NCI-H446 (cell line): ENCODE measurements at regions not wholly inside any gene's neighbourhood (a gene's known extent, or its start where the extent isn't known, plus 50 kb on each side); places are given as distances from the start of the nearest gene placed in this dataset.
"Not testable (repeated sequence)": the region's sequence is repeated elsewhere in the genome, so short reads cannot be mapped to it uniquely, and the experiment has no call there.

ENCODE experiments used
- DNase-seq, 2 experiments: peaks; one replicate each; lab custom pipeline; 2025; lab: John Stamatoyannopoulos, UW

DNA sequence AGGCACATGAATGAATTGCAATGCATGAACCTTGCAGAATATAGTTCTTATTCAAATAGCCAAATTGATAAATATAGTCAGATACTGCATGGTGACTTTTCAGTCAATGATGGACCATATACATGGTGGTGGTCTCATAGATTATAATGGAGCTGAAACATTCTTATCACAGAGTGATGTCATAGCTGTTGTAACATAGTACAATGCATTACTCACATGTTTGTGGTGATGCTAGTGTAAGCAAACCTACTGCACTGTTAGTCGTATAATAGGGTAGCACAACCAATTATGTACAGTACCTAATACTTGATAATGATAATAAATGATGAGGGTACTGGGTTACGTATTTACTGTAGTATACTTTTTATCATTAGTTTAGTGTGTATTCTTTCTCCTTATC, 280.3 kb downstream of the BCAT1 start:
- no peak for DNase-seq

DNA sequence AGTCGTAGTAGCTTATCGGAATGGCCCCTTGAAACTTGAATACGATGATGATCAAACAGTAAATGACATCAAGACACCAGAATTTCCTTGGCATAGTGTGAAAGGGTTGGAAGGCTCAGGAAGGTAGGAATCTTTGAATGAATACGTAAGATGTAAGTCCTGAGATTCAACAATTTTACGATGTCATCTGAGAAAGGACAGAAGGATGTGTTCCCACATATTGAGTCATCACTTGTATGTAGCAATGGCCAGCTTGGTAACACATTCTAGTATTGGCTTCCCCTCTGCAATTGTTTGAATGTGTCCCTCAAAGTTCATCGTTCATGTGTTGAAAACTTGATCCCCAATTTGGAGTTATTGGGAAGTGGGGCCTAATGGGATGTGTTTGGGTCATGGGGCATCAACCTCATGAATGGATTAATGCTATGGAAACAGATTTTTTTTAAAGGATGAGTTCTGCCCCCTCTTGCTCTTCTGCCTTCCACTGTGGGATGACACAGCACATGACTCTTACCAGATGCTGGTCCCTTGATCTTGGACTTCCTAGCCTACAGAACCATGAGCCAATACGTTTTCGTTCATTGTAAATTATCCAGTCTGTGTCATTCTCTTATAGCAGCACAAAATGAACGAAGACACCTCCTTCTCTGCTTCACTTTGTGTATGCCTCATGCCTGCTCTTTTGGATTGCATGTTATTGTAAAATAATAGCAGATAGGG, 284.6 kb downstream of the BCAT1 start:
- DNase-seq, result no peak

DNA sequence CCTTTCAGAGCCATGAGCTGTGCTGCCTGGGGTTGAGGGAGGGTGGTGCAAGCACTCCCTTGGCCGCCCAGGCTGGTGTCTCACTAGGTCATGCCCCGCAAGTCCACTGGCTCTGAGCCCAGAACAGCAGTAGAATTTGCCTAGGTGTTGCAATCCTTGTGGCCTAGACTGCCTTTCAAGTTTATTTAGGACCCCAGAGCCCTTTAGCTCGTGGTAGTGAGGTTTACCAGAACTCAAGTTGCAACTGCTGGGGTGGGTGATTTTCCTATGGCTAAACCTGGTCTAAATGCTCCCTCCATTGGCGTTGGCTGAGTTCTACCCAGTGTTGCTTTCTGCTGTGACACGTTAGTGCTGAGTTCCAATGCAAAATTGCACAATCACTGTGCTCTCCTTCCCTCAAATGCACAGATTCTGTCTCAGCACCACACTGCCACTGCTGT, 287.2 kb downstream of the BCAT1 start:
- no peak for DNase-seq

DNA sequence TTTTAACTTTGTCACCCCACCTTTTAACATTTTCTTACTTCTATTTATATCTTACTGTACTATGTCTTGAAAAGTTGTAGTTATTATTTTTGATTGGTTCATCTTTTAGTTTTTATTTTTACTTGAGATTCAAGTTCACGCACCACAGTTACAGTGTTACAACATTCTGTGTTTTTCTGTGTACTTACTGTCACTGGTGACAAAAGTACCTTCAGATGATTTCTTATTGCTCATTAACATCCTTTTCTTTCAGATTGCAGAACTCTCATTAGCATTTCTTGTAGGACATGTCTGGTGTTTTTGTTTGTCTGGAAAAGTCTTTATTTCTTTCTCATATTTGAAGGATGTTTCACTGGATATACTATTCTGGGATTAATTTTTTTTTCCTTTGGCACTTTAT, 289.9 kb downstream of the BCAT1 start:
- no peak for DNase-seq

DNA sequence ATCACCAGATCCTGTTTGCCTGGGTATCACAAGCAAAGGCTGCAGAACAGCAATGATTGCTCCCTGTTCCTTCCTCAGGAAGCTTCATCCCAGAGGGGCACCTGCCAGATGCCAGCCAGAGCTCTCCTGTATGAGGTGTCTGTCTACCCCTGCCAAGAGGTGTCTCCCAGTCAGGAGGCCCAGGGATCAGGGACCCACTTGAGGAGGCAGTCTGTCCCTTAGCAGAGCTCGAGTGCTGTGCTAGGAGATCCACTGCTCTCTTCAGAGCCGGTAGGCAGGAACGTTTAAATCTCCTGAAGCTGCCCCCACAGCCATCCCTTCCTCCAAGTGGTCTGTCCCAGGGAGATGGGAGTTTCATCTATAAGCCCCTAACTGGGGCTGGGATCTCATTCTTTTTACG, 294.6 kb downstream of the BCAT1 start:
- not testable (repeated sequence) for DNase-seq

DNA sequence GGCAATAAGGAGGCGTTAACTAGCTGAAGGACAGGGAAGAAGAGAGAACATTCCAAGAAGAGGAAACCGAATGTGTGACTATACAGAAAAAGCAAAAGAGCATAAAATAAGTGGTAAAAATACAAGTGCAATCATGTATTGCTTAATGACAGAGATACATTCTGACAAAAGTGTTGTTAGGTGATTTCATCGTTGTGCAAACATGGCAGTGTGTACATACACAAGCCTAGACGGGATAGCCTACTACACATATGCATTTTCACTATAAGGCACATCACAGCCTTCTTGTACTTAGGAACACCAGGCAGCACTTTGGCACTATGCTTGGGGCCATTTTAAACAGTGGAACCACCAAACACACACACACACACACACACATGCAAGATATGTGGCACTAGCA, 299.3 kb downstream of the BCAT1 start:
- DNase-seq, result no peak

DNA sequence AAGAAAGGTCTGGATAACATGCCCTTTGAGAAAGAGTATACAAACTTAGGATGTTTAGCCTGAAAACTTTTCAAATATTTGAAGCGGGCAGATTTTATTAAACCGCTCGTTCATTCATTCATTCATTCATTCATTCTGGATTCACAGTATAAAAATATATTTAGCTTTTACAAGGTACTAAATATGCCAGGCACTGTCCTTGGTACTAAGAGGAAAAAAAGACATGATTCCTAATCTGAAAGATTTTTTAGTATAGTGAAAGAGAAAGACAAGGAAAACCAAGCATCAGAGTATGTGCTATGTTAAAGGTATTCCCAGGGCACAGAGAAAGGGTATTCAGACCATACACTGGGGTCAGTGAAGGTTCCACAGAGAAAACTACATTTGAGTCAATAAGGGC, 299.7 kb downstream of the BCAT1 start:
- DNase-seq, result no peak

DNA sequence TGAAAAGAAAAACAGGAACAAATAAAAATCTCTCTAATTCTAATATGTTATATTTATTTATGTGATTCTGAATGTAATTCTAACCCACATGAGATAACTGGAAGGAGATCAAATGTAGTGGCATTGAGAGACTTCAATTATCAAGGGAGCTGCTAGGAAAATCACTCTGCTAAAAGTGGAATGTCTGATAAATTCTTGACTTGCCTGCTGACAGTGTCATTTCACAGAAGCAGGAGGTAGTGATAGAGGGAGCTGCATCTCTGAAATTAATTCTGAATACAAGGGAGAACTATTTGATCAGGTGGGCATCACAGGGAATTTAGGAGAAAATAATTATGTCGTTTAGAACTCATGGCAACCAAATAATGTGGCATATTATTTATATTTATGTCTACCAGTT, 303.6 kb downstream of the BCAT1 start:
- no peak for DNase-seq

DNA sequence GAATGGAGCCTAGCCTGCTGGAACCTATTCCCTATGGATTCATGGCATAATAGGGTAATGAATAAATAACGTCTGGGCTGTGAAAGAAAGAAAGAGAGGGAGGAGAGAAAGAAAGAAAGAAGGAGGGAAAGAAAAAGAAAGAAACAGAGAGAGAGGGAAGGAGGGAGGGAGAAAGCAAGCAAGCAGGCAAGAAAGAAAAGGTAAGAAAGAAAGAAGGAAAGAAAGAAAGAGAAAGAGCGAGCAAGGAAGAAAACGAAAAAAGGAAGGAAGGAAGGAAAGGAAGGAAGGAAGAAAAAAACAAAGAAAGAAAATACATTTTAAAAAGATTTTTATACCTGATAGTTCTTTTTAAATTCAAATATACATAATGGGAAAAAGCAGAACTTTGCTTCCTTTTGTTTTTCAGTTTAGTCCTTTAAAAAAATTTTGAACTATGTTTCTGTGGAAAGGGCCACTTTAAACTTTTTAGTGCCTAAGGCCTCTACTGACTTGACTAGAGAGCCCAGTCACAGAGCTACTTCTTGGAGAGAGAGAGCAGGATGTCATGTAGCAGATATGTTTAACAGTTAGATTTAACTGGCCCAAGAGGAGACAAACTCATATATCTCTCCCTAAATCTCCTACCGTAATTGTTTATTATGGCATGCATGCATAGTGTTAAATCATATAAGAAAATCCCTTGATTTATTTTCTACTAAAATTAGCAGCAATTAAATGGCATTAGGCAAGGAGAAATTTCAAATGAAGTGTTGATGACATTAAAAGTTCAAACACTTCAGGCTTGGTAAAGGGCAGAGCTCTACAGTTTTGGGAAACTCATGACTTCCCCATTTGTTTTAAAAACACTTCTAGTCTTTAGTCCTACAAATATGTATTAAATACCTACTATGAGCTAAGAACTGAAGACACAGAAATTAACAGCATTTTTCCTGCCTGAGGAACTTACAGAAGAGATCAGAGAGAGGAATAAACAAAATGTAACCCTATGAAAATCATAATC, 305.5 kb downstream of the BCAT1 start:
- no peak for DNase-seq

DNA sequence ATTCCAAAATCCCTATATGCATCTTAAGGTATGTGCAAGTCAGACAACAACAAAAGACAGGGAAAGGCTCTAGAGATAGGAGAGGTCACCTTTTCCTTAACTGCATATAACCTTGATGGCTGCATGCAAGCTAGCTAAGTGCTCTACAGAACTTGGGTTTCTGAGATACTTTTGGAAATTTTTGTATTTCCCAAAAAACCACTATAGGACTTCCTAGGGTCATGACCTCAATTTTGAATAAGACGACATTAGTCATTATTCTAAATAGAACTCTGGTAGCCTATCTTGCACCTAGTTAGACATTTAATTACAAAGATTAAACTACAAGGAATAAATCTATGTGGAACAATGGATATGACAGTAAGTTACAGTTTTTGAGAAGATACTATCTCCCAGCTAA, 309.3 kb downstream of the BCAT1 start:
- no peak for DNase-seq

DNA sequence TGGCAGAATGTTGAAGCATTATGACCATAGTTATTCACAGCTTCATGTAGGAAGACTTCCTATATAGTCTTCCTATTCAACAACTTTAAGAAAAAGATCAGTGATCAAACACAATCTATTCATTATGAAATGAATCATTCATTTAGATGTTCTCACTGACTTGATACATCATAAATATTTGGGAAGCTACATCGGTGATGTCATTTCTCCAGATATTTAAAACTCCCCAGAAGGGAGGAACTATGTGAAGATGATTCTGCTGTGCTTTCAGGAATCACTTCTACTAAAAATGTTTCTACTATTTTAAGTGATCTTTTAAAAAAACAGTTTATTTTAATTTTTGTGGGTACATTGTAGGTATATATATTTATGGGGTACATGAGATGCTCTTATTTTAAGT, 316.4 kb downstream of the BCAT1 start:
- DNase-seq, result no peak

DNA sequence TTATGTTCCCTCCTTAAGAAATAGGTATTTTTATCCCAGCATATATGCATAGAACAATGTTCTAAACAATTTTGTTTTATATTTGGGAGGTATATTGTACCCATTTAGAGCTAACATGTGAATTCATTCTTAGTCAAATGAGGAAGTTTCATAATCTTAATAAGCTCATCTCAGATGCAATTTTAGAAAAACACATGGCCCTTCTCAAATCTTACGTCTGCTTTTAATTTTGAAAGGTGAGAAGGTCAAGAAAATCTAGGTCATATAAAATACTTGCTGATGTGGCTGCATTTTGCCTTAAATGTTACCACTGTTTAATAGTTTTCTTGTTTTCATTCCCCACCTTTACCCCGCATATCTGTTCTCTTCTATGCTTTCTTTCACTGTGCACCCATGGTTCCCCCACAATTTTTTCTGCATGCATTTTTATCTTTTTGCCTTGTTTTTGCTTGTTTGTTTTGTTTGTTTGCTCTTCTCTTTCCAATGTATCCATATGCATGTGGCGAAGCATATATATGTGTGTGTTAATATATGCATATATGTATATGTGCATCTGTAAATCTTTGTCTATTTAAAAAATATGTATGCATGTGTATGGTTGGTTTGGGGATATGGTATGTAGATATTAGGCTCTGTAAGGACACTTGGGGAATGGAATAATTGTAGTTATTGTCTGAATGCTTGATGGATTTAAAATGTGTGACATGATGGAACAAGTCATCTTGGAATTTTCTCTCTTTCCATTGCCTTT, 317.1 kb downstream of the BCAT1 start:
- DNase-seq, result no peak

DNA sequence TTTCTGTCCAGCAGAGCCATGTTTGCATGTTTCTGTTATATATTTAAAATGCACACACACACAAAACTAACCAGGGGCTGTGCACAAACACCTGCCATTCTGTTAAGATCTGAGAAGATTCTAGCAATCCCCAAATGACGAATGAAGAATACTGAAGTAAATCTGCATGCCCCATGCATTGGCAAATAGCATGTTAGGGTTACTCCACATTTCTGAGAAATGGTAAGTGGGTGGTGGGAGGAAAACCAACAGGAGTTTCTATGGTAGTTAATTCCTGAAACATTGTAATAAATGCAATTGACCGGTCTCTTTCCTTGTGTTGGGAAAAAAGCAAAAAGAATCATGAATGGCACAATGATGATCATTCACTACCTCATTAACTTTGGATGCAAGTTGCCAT, 318.0 kb downstream of the BCAT1 start:
- DNase-seq, result no peak

DNA sequence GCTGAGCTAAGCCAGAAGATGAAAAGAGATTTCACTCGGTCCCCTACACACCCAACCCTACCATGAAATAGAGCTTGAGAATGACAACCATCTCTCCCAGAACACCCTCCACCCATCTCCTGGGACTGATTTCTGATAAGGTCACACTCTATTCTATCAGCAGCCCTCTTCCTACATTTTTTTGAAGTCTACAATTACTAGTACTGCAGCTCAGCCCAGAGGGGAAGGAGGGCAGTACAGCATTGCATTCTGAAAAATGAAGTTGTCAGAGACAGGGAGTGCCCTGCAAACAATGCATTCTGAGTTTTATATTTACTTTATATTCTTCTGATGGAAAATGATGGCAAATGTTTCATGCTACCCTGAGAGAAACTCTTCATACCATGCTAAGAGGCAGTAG, 318.5 kb downstream of the BCAT1 start:
- no peak for DNase-seq

DNA sequence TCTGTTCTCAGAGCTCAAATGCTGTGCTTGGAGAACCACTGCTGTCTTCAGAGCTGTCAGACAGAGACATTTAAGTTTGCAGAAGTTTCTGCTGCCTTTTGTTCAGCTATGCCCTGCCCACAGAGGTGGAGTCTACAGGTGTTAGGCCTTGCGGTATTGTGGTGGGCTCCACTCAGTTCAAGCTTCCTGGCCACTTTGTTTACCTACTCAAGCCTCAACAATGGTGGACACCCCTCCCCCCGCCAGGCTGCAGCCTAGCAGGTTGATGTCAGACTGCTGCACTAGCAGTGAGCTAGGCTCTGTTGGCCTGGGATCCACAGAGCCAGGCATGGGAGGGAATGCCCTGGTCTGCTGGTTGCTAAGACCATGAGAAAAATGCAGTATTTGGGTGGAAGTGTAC, 323.8 kb downstream of the BCAT1 start:
- no peak for DNase-seq

DNA sequence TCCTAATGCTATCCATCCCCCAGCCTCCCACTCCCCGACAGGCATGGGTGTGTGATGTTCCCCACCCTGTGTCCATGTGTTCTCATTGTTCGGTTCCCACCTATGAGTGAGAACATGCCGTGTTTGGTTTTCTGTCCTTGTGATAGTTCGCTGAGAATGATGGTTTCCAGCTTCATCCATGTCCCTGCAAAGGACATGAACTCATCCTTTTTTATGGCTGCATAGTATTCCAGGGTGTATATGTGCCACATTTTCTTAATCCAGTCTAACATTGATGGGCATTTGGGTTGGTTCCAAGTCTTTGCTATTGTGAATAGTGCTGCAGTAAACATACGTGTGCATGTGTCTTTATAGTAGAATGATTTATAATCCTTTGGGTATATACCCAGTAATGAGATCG, 328.9 kb downstream of the BCAT1 start:
- not testable (repeated sequence) for DNase-seq

DNA sequence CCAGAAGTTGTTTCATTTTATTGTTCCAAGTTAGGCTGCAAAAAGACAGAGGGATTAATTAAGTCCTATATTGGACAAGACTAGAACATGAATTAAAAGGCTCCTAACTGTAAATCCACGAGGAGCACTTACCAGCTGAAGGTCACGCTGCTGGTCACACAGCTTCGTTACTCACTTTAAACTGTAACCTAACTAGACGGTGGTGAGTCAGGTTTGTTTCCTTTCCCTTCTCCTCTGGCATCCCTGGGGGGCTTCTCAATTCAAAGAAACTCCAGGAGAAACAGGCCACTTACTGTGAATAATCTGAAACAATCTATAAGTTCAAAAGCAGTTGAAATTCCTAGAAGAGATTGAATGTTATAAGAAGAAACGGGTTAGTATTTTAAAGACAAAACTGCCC, 331.4 kb downstream of the BCAT1 start:
- no peak for DNase-seq

DNA sequence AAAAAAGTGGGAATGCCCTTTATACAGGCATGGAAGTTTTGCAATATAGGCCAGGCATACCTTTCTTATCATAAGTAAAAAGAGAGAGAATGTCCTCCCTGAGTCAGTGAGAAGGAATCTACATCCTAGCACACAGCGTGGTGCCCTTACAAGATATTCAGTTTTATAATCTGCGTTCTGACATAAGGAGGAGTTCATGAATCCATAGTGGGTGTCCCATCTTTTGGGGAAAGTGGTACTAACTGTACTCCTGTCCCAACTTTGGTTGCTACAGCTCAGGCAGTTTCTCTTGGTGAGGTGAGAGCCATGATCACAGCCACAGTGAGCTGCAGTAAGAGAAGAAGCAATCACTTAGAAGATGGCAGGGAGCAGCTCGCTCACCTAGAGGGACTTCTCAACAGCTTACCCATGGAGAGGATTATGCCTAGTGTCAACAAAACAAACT, 332.9 kb downstream of the BCAT1 start:
- no peak for DNase-seq

DNA sequence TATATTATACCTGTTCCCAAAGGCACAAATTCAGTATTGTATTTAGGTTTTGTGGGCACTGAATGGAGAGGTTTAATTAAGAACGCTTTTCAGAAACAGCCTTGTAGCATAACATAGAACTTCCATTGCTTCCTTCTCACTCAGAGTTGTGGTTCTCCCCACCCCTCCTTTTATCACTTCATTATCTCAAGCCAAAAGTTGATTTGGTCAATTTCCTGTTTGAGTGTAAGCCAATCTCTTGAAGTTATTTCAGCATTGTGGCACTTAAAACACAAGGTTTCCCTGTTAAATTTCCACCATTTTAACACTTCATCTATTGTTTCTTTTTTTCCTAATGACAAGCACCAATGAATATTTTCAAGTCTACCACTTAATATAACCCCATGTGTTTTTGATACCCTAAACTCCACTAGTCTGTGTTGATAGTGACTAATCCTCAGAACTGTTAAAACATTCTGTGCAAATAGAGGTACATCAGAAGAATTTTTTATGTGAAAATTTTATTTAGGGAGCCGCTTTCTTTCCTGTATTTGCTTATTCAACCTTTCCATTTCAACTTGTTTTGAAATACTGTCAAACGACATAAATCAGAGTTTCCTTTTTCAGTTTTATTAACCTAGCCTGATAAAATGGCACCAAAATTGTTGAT, 340.1 kb downstream of the BCAT1 start:
- no peak for DNase-seq

DNA sequence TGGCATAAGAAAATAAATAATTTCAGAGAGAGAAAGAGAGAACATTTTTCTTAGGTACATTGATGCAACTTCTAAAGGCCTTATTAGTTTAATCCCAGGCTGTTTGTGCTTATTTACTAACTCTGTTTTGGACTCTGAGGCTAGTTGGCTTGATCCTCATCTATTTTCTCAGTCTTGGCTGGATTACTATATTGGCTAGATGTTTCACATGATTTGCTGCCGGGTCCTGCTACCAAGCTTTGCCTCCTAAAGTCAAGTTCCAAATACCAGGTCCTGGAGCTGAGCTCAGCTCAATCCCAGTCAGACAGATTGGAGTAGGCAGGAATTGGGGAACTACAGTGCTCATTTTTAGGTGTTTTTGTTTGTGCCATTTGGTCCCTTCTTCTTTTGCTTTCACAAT, 340.8 kb downstream of the BCAT1 start:
- no peak for DNase-seq

DNA sequence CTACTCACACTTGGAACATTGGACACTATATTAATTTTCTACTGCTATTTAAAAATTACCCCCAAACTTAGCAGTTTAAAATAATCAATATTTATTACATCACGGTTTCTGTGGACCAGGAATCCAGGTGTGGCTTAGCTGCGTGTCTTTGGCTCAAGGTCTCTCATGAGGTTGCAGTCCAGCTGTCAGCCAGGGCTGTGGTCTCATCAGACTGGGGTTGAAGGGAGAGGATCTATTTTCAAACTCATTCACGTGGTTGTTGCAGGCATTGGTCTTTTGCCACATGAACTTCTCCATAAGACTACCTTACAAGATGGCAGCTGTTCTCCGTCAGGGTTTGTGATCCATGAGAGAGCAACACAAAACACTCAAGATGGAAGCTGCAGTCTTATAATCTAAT, 343.0 kb downstream of the BCAT1 start:
- DNase-seq, result no peak

DNA sequence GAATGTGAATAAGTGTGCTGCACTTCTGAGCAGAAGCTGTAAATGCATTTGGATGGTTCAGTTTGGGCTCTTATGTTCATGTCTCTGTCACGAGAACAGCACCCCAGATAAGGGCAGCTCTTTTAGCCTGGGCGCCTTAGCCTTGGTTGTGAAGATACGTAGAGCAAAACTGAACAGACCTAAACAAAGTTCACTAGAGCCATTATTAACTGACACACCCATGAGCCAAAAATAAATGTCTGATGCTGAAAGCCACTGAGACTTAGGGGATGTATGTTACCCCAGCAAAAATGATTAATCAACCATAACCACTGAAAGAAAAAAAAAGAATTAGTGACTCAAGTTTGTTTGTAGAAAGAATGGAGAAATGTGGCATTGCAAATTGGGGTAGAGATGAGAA, 343.4 kb downstream of the BCAT1 start:
- no peak for DNase-seq
